OCI-LY1 (cell line): ENCODE measurements at regions not wholly inside any gene's neighbourhood (a gene's known extent, or its start where the extent isn't known, plus 50 kb on each side); places are given as distances from the start of the nearest gene placed in this dataset.

ENCODE experiments used
- H2AFZ ChIP-seq: fragments of 200-600 bp; sonication (generic), shearing (Covaris generic); 2 replicates; pipeline ENCODE4 v1.6.0; 2014; ENCODE audit warnings: antibody characterized with exemption, mild to moderate bottlenecking, low read length
- H3F3A ChIP-seq: fragments of 200-600 bp; sonication (generic), shearing (Covaris generic); 2 replicates; pipeline ENCODE4 v1.6.0; 2014; ENCODE audit warnings: mild to moderate bottlenecking, antibody characterized with exemption, low read length, moderate library complexity; ENCODE audit not compliant: insufficient read depth
- H3K27ac ChIP-seq: fragments of 200-600 bp; sonication (generic); 2 replicates; pipeline ENCODE4 v1.5.1; 2014; ENCODE audit warnings: low read length, mixed run types, mild to moderate bottlenecking, low read depth; ENCODE audit not compliant: poor library complexity, severe bottlenecking
- H3K27me3 ChIP-seq: fragments of 200-600 bp; sonication (generic); 2 replicates; pipeline ENCODE4 v1.6.0; 2014; ENCODE audit warnings: antibody characterized with exemption, mild to moderate bottlenecking, low read length, moderate library complexity; ENCODE audit not compliant: insufficient read depth
- H3K36me3 ChIP-seq: fragments of 200-600 bp; sonication (generic); 2 replicates; pipeline ENCODE4 v1.6.1; 2014; ENCODE audit warnings: mild to moderate bottlenecking, antibody characterized with exemption, low read length, moderate library complexity, mixed read lengths; ENCODE audit not compliant: insufficient read depth
- H3K4me1 ChIP-seq: fragments of 200-600 bp; sonication (generic); 2 replicates; pipeline ENCODE4 v1.5.1; 2014; ENCODE audit warnings: mild to moderate bottlenecking, low read length, moderate library complexity; ENCODE audit not compliant: insufficient read depth, severe bottlenecking
- H3K4me2 ChIP-seq: fragments of 200-600 bp; sonication (generic), shearing (Covaris generic); 2 replicates; pipeline ENCODE4 v1.6.1; 2014; ENCODE audit warnings: low read length
- H3K4me3 ChIP-seq: fragments of 200-600 bp; sonication (generic); 2 replicates; pipeline ENCODE4 v1.5.1; 2014; ENCODE audit warnings: low read length, low read depth, mild to moderate bottlenecking, mixed read lengths; ENCODE audit not compliant: poor library complexity, severe bottlenecking
- H3K79me2 ChIP-seq: fragments of 200-600 bp; shearing (Covaris generic); 2 replicates; pipeline ENCODE4 v1.6.1; 2016; ENCODE audit warnings: mixed run types, low read length, mixed read lengths; ENCODE audit not compliant: insufficient read depth
- H3K9ac ChIP-seq: fragments of 200-600 bp; sonication (generic), shearing (Covaris generic); 2 replicates; pipeline ENCODE4 v1.6.1; 2014; ENCODE audit warnings: mild to moderate bottlenecking, low read length, mixed read lengths
- H3K9me2 ChIP-seq: fragments of 200-600 bp; sonication (generic), shearing (Covaris generic); 2 replicates; pipeline ENCODE4 v1.6.1; 2014; ENCODE audit warnings: low read depth, mild to moderate bottlenecking, low read length, mixed read lengths
- H3K9me3 ChIP-seq: fragments of 200-600 bp; shearing (Covaris generic); 2 replicates; pipeline ENCODE4 v1.6.1; 2014; ENCODE audit warnings: low read length, mixed read lengths
- H4K20me1 ChIP-seq: fragments of 200-600 bp; sonication (generic), shearing (Covaris generic); 2 replicates; pipeline ENCODE4 v1.6.0; 2016; ENCODE audit warnings: mild to moderate bottlenecking, low read length; ENCODE audit not compliant: insufficient read depth
- CTCF ChIP-seq: fragments of 200-600 bp; sonication (generic), shearing (Covaris generic); IDR thresholded peaks from 2 replicates; pipeline ENCODE4 v1.5.1; 2017; ENCODE audit warnings: mild to moderate bottlenecking, antibody characterized with exemption, low read length, moderate library complexity, mixed read lengths
- EZH2 ChIP-seq: fragments of 200-600 bp; sonication (generic), shearing (Covaris generic); IDR thresholded peaks from 2 replicates; pipeline ENCODE4 v1.8.0; 2017; ENCODE audit warnings: borderline replicate concordance, mixed run types, mild to moderate bottlenecking, antibody characterized with exemption, low read length, moderate library complexity, mixed read lengths

- H3K79me2 ChIP-seq = no peaks in the 10 kb centered on the region
- no peaks in the 10 kb centered on the region for H3K9me3 ChIP-seq
- H3K27me3 ChIP-seq = no peaks in the 10 kb centered on the region
- no peak overlapping the region for H3K9ac ChIP-seq
- H4K20me1 ChIP-seq = no peaks in the 10 kb centered on the region
- no peaks in the 10 kb centered on the region for H3K36me3 ChIP-seq
- no peak overlapping the region for H3K27ac ChIP-seq
- H3F3A ChIP-seq = no peaks in the 10 kb centered on the region
- no peaks in the 10 kb centered on the region for H3K9me2 ChIP-seq
- no peak overlapping the region for H3K4me3 ChIP-seq
- H3K4me2 ChIP-seq = no peak overlapping the region
- no peak overlapping the region for H2AFZ ChIP-seq
- TF ChIP-seq EZH2 (no peak), CTCF (no peak)
- H3K4me1 ChIP-seq = no peaks in the 10 kb centered on the region
Measured at GRCh38 chr18:64259871-64260270, 111.0 kb upstream of the LINC00305 start.

DNA sequence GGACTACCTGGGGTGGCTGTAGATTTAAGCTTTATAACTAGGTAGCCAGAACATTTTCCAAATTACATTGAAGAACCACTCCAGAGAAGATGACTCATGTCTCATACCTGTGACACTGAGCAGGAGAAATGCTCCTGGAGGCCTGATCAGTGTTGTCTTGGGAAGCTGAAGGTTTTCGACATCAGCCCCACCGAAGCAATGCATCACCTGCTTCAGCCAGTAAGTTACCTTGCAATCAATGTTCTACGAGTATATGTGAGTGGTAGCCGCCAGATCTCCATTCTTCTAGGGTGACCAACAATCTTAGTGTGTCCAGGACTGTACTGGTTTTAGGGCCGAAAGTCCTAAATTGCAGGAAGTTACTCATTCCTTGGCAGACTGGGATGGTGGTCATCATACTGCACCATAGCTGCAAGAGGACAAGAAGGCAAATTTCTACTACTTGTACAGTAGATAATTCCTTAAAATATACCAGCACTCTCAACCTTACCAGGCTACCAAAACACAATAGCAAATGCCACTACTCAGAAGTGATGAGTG, 109.3 kb upstream of the LINC00305 start:
- TF ChIP-seq EZH2 (no peak), CTCF (no peak)
- H3K9me2 ChIP-seq = no peaks in the 10 kb centered on the region
- H3F3A ChIP-seq = no peaks in the 10 kb centered on the region
- no peak overlapping the region for H2AFZ ChIP-seq
- H3K27ac ChIP-seq = no peak overlapping the region
- H3K4me1 ChIP-seq = no peaks in the 10 kb centered on the region
- H3K27me3 ChIP-seq = no peaks in the 10 kb centered on the region
- no peak overlapping the region for H3K4me2 ChIP-seq
- no peaks in the 10 kb centered on the region for H3K9me3 ChIP-seq
- no peaks in the 10 kb centered on the region for H3K36me3 ChIP-seq
- no peak overlapping the region for H3K4me3 ChIP-seq
- H4K20me1 ChIP-seq = no peaks in the 10 kb centered on the region
- no peaks in the 10 kb centered on the region for H3K79me2 ChIP-seq
- no peak overlapping the region for H3K9ac ChIP-seq

DNA sequence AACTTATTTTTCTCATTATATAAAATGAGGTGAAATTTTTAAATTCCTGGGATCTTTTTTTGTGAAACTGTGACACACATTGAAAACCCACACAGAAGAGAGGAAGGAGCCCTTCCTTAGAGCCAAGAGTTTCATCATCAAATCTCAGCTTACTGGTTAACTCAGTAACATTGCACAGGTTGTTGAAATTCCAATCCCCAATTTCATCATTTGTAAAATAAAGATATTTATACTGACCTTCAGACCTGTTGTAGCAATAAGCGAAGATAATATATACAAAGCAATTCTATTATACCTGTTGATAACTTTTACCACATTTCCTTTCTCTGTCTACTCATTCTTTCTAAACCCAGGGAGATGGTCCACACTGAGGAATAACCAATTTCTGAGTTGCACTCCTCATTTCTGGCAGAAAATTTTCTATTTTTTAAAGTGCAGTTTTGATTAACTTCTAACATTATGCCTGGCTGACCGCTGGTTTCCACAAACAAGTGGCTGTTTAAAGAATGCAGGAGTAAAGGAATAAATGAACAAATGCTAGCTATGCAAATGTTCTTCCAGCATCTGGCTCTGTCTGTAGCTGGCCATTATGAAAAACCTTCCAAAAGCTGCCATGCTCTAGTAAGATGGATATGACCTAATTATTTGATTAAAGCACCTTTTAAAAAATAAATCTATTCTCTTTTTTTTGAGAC, 105.7 kb upstream of the LINC00305 start:
- Histone ChIP-seq H3K9ac (no peak overlapping the region), H3K27ac (no peak overlapping the region), H3K36me3 (no peaks in the 10 kb centered on the region), H3K9me3 (no peaks in the 10 kb centered on the region), H3K27me3 (no peaks in the 10 kb centered on the region), H3K4me2 (no peak overlapping the region), H3K4me1 (no peaks in the 10 kb centered on the region), H3F3A (no peaks in the 10 kb centered on the region), H4K20me1 (no peaks in the 10 kb centered on the region), H3K79me2 (no peaks in the 10 kb centered on the region), H3K4me3 (no peak overlapping the region), H2AFZ (no peak overlapping the region), H3K9me2 (no peaks in the 10 kb centered on the region)
- TF ChIP-seq CTCF = no peak
- TF ChIP-seq EZH2 = no peak
